ENCODE measurements at regions not wholly inside any gene's neighbourhood (a gene's known extent, or its start where the extent isn't known, plus 50 kb on each side); places are given as distances from the start of the nearest gene placed in this dataset.

GRCh38 chr12:32025906-32026305 lies 66.7 kb downstream of the RESF1 start:
- TF ChIP-seq POLR2A (IDR thresholded peaks at IDR 0.05) (no peak), CTCF (IDR thresholded peaks at IDR 0.05) (no peak)

Data from lower leg skin (tissue), 3 donors.